HG03280 (cell line): ENCODE measurements at regions not wholly inside any gene's neighbourhood (a gene's known extent, or its start where the extent isn't known, plus 50 kb on each side); places are given as distances from the start of the nearest gene placed in this dataset.

Experiments used
- ATAC-seq: cut with Tn5 transposase; IDR thresholded peaks from one replicate; pipeline ENCODE4 v1.9.1; 2021; ENCODE audit warnings: mild to moderate bottlenecking, moderate library complexity; ENCODE audit not compliant: unreplicated experiment

- ATAC-seq, result no peak
These were observed 58.8 kb upstream of the ZNF804B start for GRCh38 chr7:88700725-88701124.

- ATAC-seq, result no peak
These were observed 65.3 kb upstream of the ZNF804B start for GRCh38 chr7:88694207-88694606.

- no peak for ATAC-seq
These were observed 66.4 kb upstream of the ZNF804B start for GRCh38 chr7:88693131-88693530.

GRCh38 chr7:88692493-88692892 lies 67.0 kb upstream of the ZNF804B start:
- no peak for ATAC-seq

- ATAC-seq, result no peak
These were observed 69.7 kb upstream of the ZNF804B start for GRCh38 chr7:88689821-88690220.

GRCh38 chr7:88688222-88688621 lies 71.3 kb upstream of the ZNF804B start:
- no peak for ATAC-seq

GRCh38 chr7:88686468-88687229 lies 72.9 kb upstream of the ZNF804B start:
- no peak for ATAC-seq

GRCh38 chr7:88681682-88682081 lies 77.8 kb upstream of the ZNF804B start:
- no peak for ATAC-seq

GRCh38 chr7:88670536-88670935 lies 89.0 kb upstream of the ZNF804B start:
- ATAC-seq, result no peak

GRCh38 chr7:88669913-88670312 lies 89.6 kb upstream of the ZNF804B start:
- no peak for ATAC-seq

- ATAC-seq, result no peak
These were observed 90.9 kb upstream of the ZNF804B start for GRCh38 chr7:88668591-88668990.

- no peak for ATAC-seq
These were observed 92.9 kb upstream of the ZNF804B start for GRCh38 chr7:88666626-88667025.

- no peak for ATAC-seq
These were observed 93.5 kb upstream of the ZNF804B start for GRCh38 chr7:88665892-88666514.

- ATAC-seq, result no peak
These were observed 94.8 kb upstream of the ZNF804B start for GRCh38 chr7:88664630-88665233.

GRCh38 chr7:88661921-88662320 lies 97.6 kb upstream of the ZNF804B start:
- no peak for ATAC-seq

- no peak for ATAC-seq
These were observed 111.7 kb upstream of the ZNF804B start for GRCh38 chr7:88647825-88648224.

- no peak for ATAC-seq
These were observed 120.9 kb upstream of the ZNF804B start for GRCh38 chr7:88638583-88638982.

- ATAC-seq, result no peak
These were observed 121.7 kb upstream of the ZNF804B start for GRCh38 chr7:88637795-88638194.

- ATAC-seq, result no peak
These were observed 124.4 kb upstream of the ZNF804B start for GRCh38 chr7:88635149-88635548.

GRCh38 chr7:88629559-88629958 lies 129.9 kb upstream of the ZNF804B start:
- ATAC-seq, result no peak

GRCh38 chr7:88628363-88629085 lies 131.0 kb upstream of the ZNF804B start:
- ATAC-seq, result peak; percentile 99

GRCh38 chr7:88617185-88617584 lies 142.3 kb upstream of the ZNF804B start:
- no peak for ATAC-seq
